Naive thymus-derived CD4-positive, alpha-beta T cell (primary cell): ENCODE measurements at regions not wholly inside any gene's neighbourhood (a gene's known extent, or its start where the extent isn't known, plus 50 kb on each side); places are given as distances from the start of the nearest gene placed in this dataset.

Source experiments
- ATAC-seq: fragments of 150-1000 bp; cut with Tn5 transposase; 2 replicates; pipeline ENCODE4 v1.10.0; 2021; ENCODE audit warnings: mild to moderate bottlenecking, moderate library complexity
- CTCF ChIA-PET: fragments of 350-600 bp; sonication (Branson Sonifier 250); formaldehyde crosslinking; loops from one replicate; lab custom pipeline; 2021; ENCODE audit warnings: antibody characterized with exemption; lab: Charles Lee
- POLR2A ChIA-PET: fragments of 350-600 bp; sonication (Branson Sonifier 250); formaldehyde crosslinking; loops from one replicate; lab custom pipeline; 2021; ENCODE audit warnings: antibody characterized with exemption, inconsistent platforms; lab: Charles Lee
- DNase-seq, 9 donors: peaks; one replicate each; pipeline versions ENCODE4 v3.0.0 to v3.0.0-alpha.2; 2020 to 2022; ENCODE audit warnings: mixed read lengths in 1 of 9
- H3K27ac ChIP-seq: one replicate; pipeline ENCODE4 v1.7.0; 2013; ENCODE audit warnings: mild to moderate bottlenecking, low read depth, low read length, moderate library complexity
- H3K27me3 ChIP-seq, 2 donors: one replicate each; pipeline ENCODE4 v1.7.0; 2013; ENCODE audit warnings: low read length in 2 of 2, mild to moderate bottlenecking in 2 of 2, moderate library complexity in 2 of 2; ENCODE audit not compliant: control insufficient read depth in 2 of 2, insufficient read depth in 2 of 2
- H3K36me3 ChIP-seq, 3 experiments: 1 replicate in 2 of 3; 2 replicates in 1 of 3; pipeline ENCODE4 v1.7.0; 2013; ENCODE audit warnings: low read length in 3 of 3, mild to moderate bottlenecking in 3 of 3, moderate library complexity in 1 of 3; ENCODE audit not compliant: insufficient read depth in 3 of 3, control insufficient read depth in 2 of 3
- H3K4me1 ChIP-seq, 2 donors: one replicate each; pipeline ENCODE4 v1.7.0; 2013; ENCODE audit warnings: low read length in 2 of 2, mild to moderate bottlenecking in 2 of 2, moderate library complexity in 1 of 2; ENCODE audit not compliant: control insufficient read depth in 2 of 2, insufficient read depth in 2 of 2
- H3K4me3 ChIP-seq: 2 replicates; pipeline ENCODE4 v1.7.0; 2013; ENCODE audit warnings: mild to moderate bottlenecking, low read length
- H3K9me3 ChIP-seq, 3 experiments: 1 replicate in 2 of 3; 2 replicates in 1 of 3; pipeline ENCODE4 v1.7.0; 2013; ENCODE audit warnings: low read length in 3 of 3; ENCODE audit not compliant: control insufficient read depth in 2 of 3
- H3K27ac Mint-ChIP-seq, 9 donors: one replicate each; pipeline ENCODE4 v1.8.0; 2020 to 2022; ENCODE audit warnings: mixed read lengths in 9 of 9, mild to moderate bottlenecking in 8 of 9, moderate library complexity in 5 of 9, inconsistent platforms in 2 of 9
- H3K27me3 Mint-ChIP-seq, 5 donors: one replicate each; pipeline ENCODE4 v1.8.0; 2021 to 2022; ENCODE audit warnings: mixed read lengths in 5 of 5, mild to moderate bottlenecking in 1 of 5
- H3K36me3 Mint-ChIP-seq, 5 donors: one replicate each; pipeline ENCODE4 v1.8.0; 2020 to 2022; ENCODE audit warnings: mixed read lengths in 5 of 5, mild to moderate bottlenecking in 3 of 5, inconsistent platforms in 1 of 5
- H3K4me1 Mint-ChIP-seq, 7 donors: one replicate each; pipeline ENCODE4 v1.8.0; 2020 to 2022; ENCODE audit warnings: mixed read lengths in 7 of 7, mild to moderate bottlenecking in 3 of 7, inconsistent platforms in 1 of 7
- H3K4me3 Mint-ChIP-seq, 10 donors: one replicate each; pipeline ENCODE4 v1.8.0; 2020 to 2022; ENCODE audit warnings: mild to moderate bottlenecking in 10 of 10, mixed read lengths in 10 of 10, moderate library complexity in 6 of 10, inconsistent platforms in 2 of 10
- H3K9me3 Mint-ChIP-seq, 11 donors: one replicate each; pipeline ENCODE4 v1.8.0; 2020 to 2022; ENCODE audit warnings: mixed read lengths in 11 of 11, mild to moderate bottlenecking in 4 of 11, inconsistent platforms in 1 of 11, moderate library complexity in 1 of 11
- intact Hi-C, 2 donors: fragments of 100-400 bp; cut with micrococcal nuclease; formaldehyde crosslinking; loops; one replicate each; pipeline ENCODE4 v1.15.1; 2023

- Mint-ChIP-seq H3K4me3 (no peak overlapping the region), H3K4me1 (no peaks in the 10 kb centered on the region), H3K27ac (no peak overlapping the region), H3K27me3 (peaks cover 0 to 16% (median 6%) of the 10 kb centered on the region in 5 donors), H3K9me3 (no peaks in the 10 kb centered on the region), H3K36me3 (no peaks in the 10 kb centered on the region)
- intact Hi-C loops: no loop called here
- no peak for DNase-seq
- CTCF ChIA-PET: no interaction called here
- no peak overlapping the region for H3K4me3 ChIP-seq
- H3K27ac ChIP-seq: no peak overlapping the region
- POLR2A ChIA-PET: no interaction called here
- H3K36me3 ChIP-seq: no peaks in the 10 kb centered on the region
- ATAC-seq: no peak
- no peaks in the 10 kb centered on the region for H3K9me3 ChIP-seq
- no peaks in the 10 kb centered on the region for H3K27me3 ChIP-seq
- H3K4me1 ChIP-seq: no peaks in the 10 kb centered on the region
Observed at GRCh38 chr6:18527836-18528743, 140.9 kb downstream of the RNF144B start.

DNA sequence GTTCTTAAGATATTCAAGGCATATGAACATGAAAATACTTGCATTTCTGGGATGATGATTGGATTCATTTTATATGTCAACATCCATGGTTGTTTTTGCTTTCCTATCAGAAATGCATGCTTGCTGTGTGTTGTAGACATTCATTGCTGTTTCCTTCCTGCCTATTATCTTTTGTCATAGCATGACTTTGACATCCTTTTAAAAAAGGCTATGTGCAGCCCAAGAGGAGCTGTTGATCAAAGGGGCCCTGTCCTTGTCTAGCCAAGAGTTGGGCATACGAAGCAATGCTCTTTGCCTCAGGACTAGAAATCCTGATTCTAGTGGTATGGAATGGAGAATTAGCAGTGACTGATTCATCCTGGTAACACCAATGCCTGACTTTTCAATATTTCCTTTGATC, 143.1 kb downstream of the RNF144B start:
- no peaks in the 10 kb centered on the region for H3K9me3 Mint-ChIP-seq
- H3K36me3 ChIP-seq: no peaks in the 10 kb centered on the region
- no peak overlapping the region for H3K27ac ChIP-seq
- no peaks in the 10 kb centered on the region for H3K4me1 ChIP-seq
- no peak overlapping the region for H3K27ac Mint-ChIP-seq
- no peaks in the 10 kb centered on the region for H3K27me3 ChIP-seq
- H3K36me3 Mint-ChIP-seq: no peaks in the 10 kb centered on the region
- no peak for DNase-seq
- no peaks in the 10 kb centered on the region for H3K9me3 ChIP-seq
- H3K4me3 ChIP-seq: no peak overlapping the region
- intact Hi-C loops: no loop called here
- H3K27me3 Mint-ChIP-seq: peaks cover 0 to 16% (median 7%) of the 10 kb centered on the region in 5 donors
- H3K4me1 Mint-ChIP-seq: no peaks in the 10 kb centered on the region
- no peak overlapping the region for H3K4me3 Mint-ChIP-seq
- ChIA-PET POLR2A (no interaction called here), CTCF (interaction anchor here (1.0 kb wide), 1 partner anchor 31 kb away, joined by 3 read pairs; no protein-coding TSS in a partner anchor)
- ATAC-seq: no peak

DNA sequence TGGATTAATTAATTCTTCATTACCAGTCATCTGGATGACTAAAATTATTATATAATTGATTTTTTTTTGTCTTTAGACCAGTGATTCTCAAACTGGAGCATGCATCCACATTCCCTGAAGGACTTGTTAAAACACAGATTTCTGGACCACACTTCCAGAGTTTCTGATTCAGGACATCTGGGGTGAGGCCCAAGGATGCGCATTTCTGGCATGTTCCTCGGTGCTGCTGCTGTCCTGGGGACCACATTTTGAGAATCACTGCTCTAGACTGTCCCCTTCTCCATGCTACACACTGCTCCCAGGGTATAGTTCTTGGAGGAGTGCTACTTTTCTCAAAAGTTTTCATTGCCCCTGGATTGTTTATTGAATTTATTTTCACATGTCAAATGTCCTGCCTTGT, 145.0 kb downstream of the RNF144B start:
- H3K36me3 ChIP-seq: no peaks in the 10 kb centered on the region
- H3K27me3 Mint-ChIP-seq: peaks cover 0 to 26% (median 17%) of the 10 kb centered on the region in 5 donors
- intact Hi-C loops: no loop called here
- H3K27me3 ChIP-seq: no peaks in the 10 kb centered on the region
- H3K27ac Mint-ChIP-seq: no peak overlapping the region
- CTCF ChIA-PET: interaction anchor here (0.6 kb wide), 1 partner anchor 983 kb away, joined by 4 read pairs; no protein-coding TSS in a partner anchor
- no peak overlapping the region for H3K4me3 ChIP-seq
- H3K4me3 Mint-ChIP-seq: no peak overlapping the region
- ATAC-seq (no peak), DNase-seq (no peak)
- no peaks in the 10 kb centered on the region for H3K9me3 Mint-ChIP-seq
- H3K36me3 Mint-ChIP-seq: no peaks in the 10 kb centered on the region
- no peak overlapping the region for H3K27ac ChIP-seq
- POLR2A ChIA-PET: no interaction called here
- no peaks in the 10 kb centered on the region for H3K4me1 ChIP-seq
- H3K9me3 ChIP-seq: no peaks in the 10 kb centered on the region
- no peaks in the 10 kb centered on the region for H3K4me1 Mint-ChIP-seq

- Mint-ChIP-seq H3K9me3 (no peaks in the 10 kb centered on the region), H3K4me3 (no peak overlapping the region), H3K27ac (no peak overlapping the region), H3K36me3 (no peaks in the 10 kb centered on the region), H3K27me3 (peaks cover 0 to 35% (median 20%) of the 10 kb centered on the region in 5 donors), H3K4me1 (no peaks in the 10 kb centered on the region)
- peaks cover 0 to 3% of the 10 kb centered on the region in 2 donors for H3K27me3 ChIP-seq
- H3K36me3 ChIP-seq: no peaks in the 10 kb centered on the region
- H3K4me1 ChIP-seq: no peaks in the 10 kb centered on the region
- no peak overlapping the region for H3K4me3 ChIP-seq
- no peak for ATAC-seq
- intact Hi-C loops: no loop called here
- ChIA-PET CTCF (no interaction called here), POLR2A (no interaction called here)
- no peak overlapping the region for H3K27ac ChIP-seq
- H3K9me3 ChIP-seq: no peaks in the 10 kb centered on the region
- DNase-seq: no peak
Observed at GRCh38 chr6:18533793-18534192, 146.6 kb downstream of the RNF144B start.

DNA sequence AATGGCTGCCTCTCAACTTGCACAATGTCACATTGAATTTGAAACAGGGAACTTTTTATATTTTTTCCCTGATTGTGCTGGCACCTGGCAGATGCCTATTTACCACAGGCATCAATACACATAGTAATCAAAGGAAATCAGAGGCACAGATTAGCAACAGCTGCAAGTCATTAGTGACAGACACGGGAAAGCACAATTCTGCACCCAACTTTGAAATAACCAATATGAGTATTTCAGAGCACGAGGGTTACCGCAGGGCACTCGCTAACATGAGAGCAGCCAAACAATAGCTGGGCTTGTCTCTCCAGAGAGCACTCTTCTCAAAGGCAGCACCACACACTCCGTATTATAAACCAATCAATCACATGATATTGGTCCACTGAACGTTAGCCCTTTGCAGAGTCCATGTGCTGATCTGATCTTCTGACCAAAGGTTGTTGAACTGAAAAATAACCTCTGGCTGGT, 149.5 kb downstream of the RNF144B start:
- ChIA-PET POLR2A (no interaction called here), CTCF (no interaction called here)
- Histone ChIP-seq H3K36me3 (no peaks in the 10 kb centered on the region), H3K27ac (no peak overlapping the region), H3K4me1 (no peaks in the 10 kb centered on the region), H3K27me3 (peaks cover 0 to 3% of the 10 kb centered on the region in 2 donors), H3K9me3 (no peaks in the 10 kb centered on the region), H3K4me3 (no peak overlapping the region)
- DNase-seq: no peak
- Mint-ChIP-seq H3K9me3 (peaks cover 0 to 6% (median 0%) of the 10 kb centered on the region in 11 donors), H3K27me3 (peaks cover 0 to 48% (median 38%) of the 10 kb centered on the region in 5 donors), H3K4me1 (no peaks in the 10 kb centered on the region), H3K27ac (no peak overlapping the region), H3K4me3 (no peak overlapping the region), H3K36me3 (peaks cover 0 to 5% (median 0%) of the 10 kb centered on the region in 5 donors)
- no peak for ATAC-seq
- intact Hi-C loops: no loop called here

- Histone ChIP-seq H3K4me3 (no peak overlapping the region), H3K4me1 (no peaks in the 10 kb centered on the region), H3K27ac (no peak overlapping the region), H3K36me3 (no peaks in the 10 kb centered on the region), H3K9me3 (no peaks in the 10 kb centered on the region), H3K27me3 (peaks cover 0 to 3% of the 10 kb centered on the region in 2 donors)
- H3K4me1 Mint-ChIP-seq: no peaks in the 10 kb centered on the region
- peaks cover 0 to 44% (median 33%) of the 10 kb centered on the region in 5 donors for H3K27me3 Mint-ChIP-seq
- H3K4me3 Mint-ChIP-seq: no peak overlapping the region
- peaks cover 0 to 7% (median 3%) of the 10 kb centered on the region in 11 donors for H3K9me3 Mint-ChIP-seq
- ChIA-PET POLR2A (no interaction called here), CTCF (no interaction called here)
- no peak overlapping the region for H3K27ac Mint-ChIP-seq
- no peak for DNase-seq
- intact Hi-C loops: no loop called here
- peaks cover 0 to 5% (median 0%) of the 10 kb centered on the region in 5 donors for H3K36me3 Mint-ChIP-seq
- ATAC-seq: no peak
Observed at GRCh38 chr6:18538315-18538714, 151.2 kb downstream of the RNF144B start.
